Esophagus muscularis mucosa (tissue), 4 donors: ENCODE measurements at regions not wholly inside any gene's neighbourhood (a gene's known extent, or its start where the extent isn't known, plus 50 kb on each side); places are given as distances from the start of the nearest gene placed in this dataset.

Experiments used
- DNase-seq: peaks from one replicate; pipeline ENCODE4 v3.0.0-alpha.2; 2017; ENCODE audit errors: extremely low spot score
- H3K27ac ChIP-seq, 4 donors: fragments of 200-600 bp; sonication (generic); replicated peaks in 1 of 4; 1 replicate in 3 of 4; 2 replicates in 1 of 4; pipeline ENCODE4 v1.5.1; 2016 to 2019; ENCODE audit warnings: mild to moderate bottlenecking in 1 of 4
- H3K27me3 ChIP-seq, 4 donors: fragments of 200-600 bp; sonication (generic); one replicate each; pipeline versions ENCODE4 v1.5.1 to v1.6.0; 2016 to 2019
- H3K36me3 ChIP-seq, 4 donors: fragments of 200-600 bp; sonication (generic); one replicate each; pipeline ENCODE4 v1.5.1; 2016 to 2019
- H3K4me1 ChIP-seq, 4 donors: fragments of 200-600 bp; sonication (generic); one replicate each; pipeline ENCODE4 v1.5.1; 2016 to 2019
- H3K4me3 ChIP-seq, 4 donors: fragments of 200-600 bp; sonication (generic); 1 replicate in 2 of 4; 2 replicates in 2 of 4; pipeline ENCODE4 v1.5.1; 2016 to 2019; ENCODE audit warnings: mild to moderate bottlenecking in 4 of 4, moderate library complexity in 1 of 4
- H3K9me3 ChIP-seq, 4 donors: fragments of 200-600 bp; sonication (generic); 1 replicate in 3 of 4; 2 replicates in 1 of 4; pipeline ENCODE4 v1.5.1; 2016 to 2019
- EP300 ChIP-seq: sonication (generic); formaldehyde crosslinking; IDR thresholded peaks from one replicate; pipeline ENCODE4 v1.6.1; 2017; ENCODE audit warnings: antibody characterized with exemption
- POLR2A ChIP-seq: fragments of 450-650 bp; IDR thresholded peaks from one replicate; pipeline ENCODE4 v1.6.1; 2017; ENCODE audit warnings: antibody characterized with exemption, moderate library complexity, mild to moderate bottlenecking, low read depth
- POLR2AphosphoS5 ChIP-seq, 2 donors: sonication (generic); formaldehyde crosslinking; IDR thresholded peaks; one replicate each; pipeline ENCODE4 v1.6.1; 2017; ENCODE audit warnings: antibody characterized with exemption in 2 of 2
- WGBS: methylation state at CpG from one replicate; pipeline ENCODE4 v1.1.5; 2018; 5-methylcytosine and 5-hydroxymethylcytosine counted together
- intact Hi-C: fragments of 100-400 bp; cut with DNase I; formaldehyde crosslinking; loops from one replicate; pipeline ENCODE4 v1.15.1; 2023
- TF ChIP-seq, protein P1 (sequence below), 3 experiments: fragments of 200-600 bp in 2 of 3; fragments of 450-650 bp in 1 of 3; sonication (generic) in 2 of 3; IDR thresholded peaks; one replicate each; pipeline ENCODE4 v1.5.1; 2017 to 2019; ENCODE audit warnings: antibody characterized with exemption in 3 of 3, mild to moderate bottlenecking in 2 of 3, moderate library complexity in 1 of 3

DNA sequence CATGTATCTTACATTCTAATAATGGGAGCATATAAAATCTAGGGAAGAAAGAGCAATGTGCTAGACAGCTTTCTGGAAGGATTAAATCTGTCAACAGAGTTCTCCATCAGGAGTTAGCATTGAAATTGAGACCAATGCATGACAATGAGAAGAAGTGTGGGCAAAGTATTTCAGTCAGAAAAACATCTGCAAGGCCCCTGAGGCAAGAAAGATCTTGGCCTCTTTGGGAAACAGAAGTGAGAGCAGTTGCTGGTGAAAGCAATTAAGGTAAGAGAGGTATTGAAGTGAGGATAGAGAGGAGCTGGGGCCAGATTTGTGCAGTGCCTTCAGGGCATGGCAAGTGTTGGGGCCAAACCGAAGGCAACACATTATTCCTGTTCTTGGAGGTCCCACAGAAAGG lies 999.1 kb downstream of the STPG2 start:
- 84% methylated on average over 1 of the region's 1 CpG for WGBS
- no peak for DNase-seq
- H3K36me3 ChIP-seq = no peaks in the 10 kb centered on the region
- H3K9me3 ChIP-seq = no peaks in the 10 kb centered on the region
- no peaks in the 10 kb centered on the region for H3K27me3 ChIP-seq
- intact Hi-C loops = no loop called here
- no peak overlapping the region for H3K4me3 ChIP-seq
- no peak overlapping the region for H3K27ac ChIP-seq
- no peak for TF ChIP-seq EP300
- no peak for TF ChIP-seq POLR2AphosphoS5 (IDR thresholded peaks at IDR 0.05)
- TF ChIP-seq, protein P1, sequence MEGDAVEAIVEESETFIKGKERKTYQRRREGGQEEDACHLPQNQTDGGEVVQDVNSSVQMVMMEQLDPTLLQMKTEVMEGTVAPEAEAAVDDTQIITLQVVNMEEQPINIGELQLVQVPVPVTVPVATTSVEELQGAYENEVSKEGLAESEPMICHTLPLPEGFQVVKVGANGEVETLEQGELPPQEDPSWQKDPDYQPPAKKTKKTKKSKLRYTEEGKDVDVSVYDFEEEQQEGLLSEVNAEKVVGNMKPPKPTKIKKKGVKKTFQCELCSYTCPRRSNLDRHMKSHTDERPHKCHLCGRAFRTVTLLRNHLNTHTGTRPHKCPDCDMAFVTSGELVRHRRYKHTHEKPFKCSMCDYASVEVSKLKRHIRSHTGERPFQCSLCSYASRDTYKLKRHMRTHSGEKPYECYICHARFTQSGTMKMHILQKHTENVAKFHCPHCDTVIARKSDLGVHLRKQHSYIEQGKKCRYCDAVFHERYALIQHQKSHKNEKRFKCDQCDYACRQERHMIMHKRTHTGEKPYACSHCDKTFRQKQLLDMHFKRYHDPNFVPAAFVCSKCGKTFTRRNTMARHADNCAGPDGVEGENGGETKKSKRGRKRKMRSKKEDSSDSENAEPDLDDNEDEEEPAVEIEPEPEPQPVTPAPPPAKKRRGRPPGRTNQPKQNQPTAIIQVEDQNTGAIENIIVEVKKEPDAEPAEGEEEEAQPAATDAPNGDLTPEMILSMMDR (IDR thresholded peaks at IDR 0.05) = no peak
- TF ChIP-seq POLR2A = no peak
- no peaks in the 10 kb centered on the region for H3K4me1 ChIP-seq

DNA sequence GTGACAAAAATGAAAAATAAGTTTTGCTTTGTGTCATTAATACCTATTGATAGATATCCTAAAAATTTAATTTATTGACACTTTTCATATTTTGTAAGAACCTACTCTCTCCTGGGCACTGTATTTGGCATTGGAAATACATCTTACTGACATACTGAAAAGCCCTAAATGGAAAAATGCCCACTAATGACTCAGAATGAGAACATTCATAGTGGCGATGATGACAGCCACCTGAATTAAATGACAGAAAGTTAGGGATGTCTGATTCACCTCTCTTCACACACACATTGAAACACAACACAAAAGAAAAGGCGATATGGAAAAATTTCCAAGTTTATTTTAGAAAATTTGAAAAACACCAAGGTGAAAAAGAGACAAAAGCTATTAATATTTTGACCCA lies 992.3 kb downstream of the STPG2 start:
- 80% methylated on average over 2 of the region's 2 CpGs for WGBS

DNA sequence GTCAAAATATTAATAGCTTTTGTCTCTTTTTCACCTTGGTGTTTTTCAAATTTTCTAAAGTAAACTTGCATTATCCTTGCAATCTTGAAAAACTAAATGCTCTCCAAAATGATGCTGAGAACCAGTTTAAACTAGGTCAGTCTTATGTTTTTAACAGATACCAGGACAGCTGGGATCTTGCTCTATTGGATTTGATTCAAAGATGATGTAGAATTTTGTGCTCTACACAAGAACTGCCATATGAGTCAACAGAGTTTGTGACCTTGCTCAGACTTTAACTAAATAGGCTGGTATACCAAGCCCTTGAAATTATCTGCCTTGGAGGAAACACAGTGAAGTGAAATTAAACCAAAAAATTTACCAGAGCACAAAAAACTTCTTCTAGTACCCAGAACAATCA lies 991.1 kb downstream of the STPG2 start:
- Histone ChIP-seq H3K27ac (no peak overlapping the region), H3K4me3 (no peak overlapping the region), H3K36me3 (no peaks in the 10 kb centered on the region), H3K27me3 (no peaks in the 10 kb centered on the region), H3K4me1 (no peaks in the 10 kb centered on the region), H3K9me3 (no peaks in the 10 kb centered on the region)
- DNase-seq = no peak
- intact Hi-C loops = no loop called here
- TF ChIP-seq POLR2A = no peak
- no peak for TF ChIP-seq EP300
- TF ChIP-seq, protein P1 (IDR thresholded peaks at IDR 0.05) = no peak
- no peak for TF ChIP-seq POLR2AphosphoS5 (IDR thresholded peaks at IDR 0.05)

More for the DNA sequence above, 992.3 kb downstream of the STPG2 start:
- Histone ChIP-seq H3K27ac (no peak overlapping the region), H3K4me3 (no peak overlapping the region), H3K4me1 (no peaks in the 10 kb centered on the region), H3K36me3 (no peaks in the 10 kb centered on the region), H3K9me3 (no peaks in the 10 kb centered on the region), H3K27me3 (no peaks in the 10 kb centered on the region)
- no peak for TF ChIP-seq POLR2AphosphoS5 (IDR thresholded peaks at IDR 0.05)
- no peak for TF ChIP-seq EP300
- TF ChIP-seq POLR2A = no peak
- TF ChIP-seq, protein P1 (IDR thresholded peaks at IDR 0.05) = no peak
- intact Hi-C loops = no loop called here
- no peak for DNase-seq

DNA sequence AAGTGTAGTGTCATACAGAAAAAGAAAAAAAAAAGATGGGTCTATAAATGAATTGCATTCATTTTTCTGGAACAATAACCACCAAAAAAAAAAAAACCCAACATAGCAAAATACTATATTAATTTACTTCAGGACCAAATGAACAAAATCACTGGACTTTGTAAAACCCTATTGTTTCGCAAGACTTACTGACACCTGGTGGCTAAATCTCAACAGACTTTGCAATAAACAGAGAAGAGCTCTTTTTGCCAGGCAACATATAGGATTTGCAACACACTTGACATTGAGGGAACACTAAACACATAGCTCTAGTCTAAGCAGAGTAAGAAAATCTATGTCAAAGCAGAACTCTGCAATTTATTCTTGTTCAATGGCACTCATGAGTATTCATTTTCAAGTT lies 990.2 kb downstream of the STPG2 start:
- Histone ChIP-seq H3K27ac (no peak overlapping the region), H3K9me3 (no peaks in the 10 kb centered on the region), H3K4me1 (no peaks in the 10 kb centered on the region), H3K27me3 (no peaks in the 10 kb centered on the region), H3K36me3 (no peaks in the 10 kb centered on the region), H3K4me3 (no peak overlapping the region)
- 81% methylated on average over 1 of the region's 1 CpG for WGBS
- intact Hi-C loops = no loop called here
- DNase-seq = no peak
- TF ChIP-seq, protein P1 (IDR thresholded peaks at IDR 0.05) = peak in 1 of 3 experiments; percentile 5
- no peak for TF ChIP-seq POLR2AphosphoS5 (IDR thresholded peaks at IDR 0.05)

DNA sequence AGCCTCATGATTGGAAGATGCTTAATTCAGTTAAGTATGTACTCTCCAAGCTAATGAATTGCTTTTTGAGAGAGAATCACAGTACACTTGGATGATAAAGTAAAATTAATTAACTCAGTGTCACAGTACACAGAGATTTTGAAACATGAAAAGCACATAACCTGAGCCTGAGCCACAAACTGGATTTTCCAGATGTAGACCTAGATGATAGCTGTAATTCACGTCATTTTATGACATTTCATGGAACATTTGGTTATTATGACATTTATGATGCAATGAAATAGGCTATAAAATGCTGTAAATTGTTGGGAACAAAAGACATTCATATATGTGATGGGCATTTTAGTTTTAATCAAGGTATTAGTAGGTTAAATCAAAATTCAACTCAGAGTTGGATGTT lies 983.7 kb downstream of the STPG2 start:
- no peak for DNase-seq
- no peak for TF ChIP-seq POLR2AphosphoS5 (IDR thresholded peaks at IDR 0.05)
- TF ChIP-seq POLR2A = no peak
- no peak for TF ChIP-seq EP300
- TF ChIP-seq, protein P1 (IDR thresholded peaks at IDR 0.05) = no peak
- WGBS = 84% methylated on average over 1 of the region's 1 CpG
- intact Hi-C loops = no loop called here
- Histone ChIP-seq H3K4me1 (no peaks in the 10 kb centered on the region), H3K36me3 (no peaks in the 10 kb centered on the region), H3K9me3 (peaks cover 0 to under 1% (median 0%) of the 10 kb centered on the region in 4 donors), H3K27me3 (no peaks in the 10 kb centered on the region), H3K4me3 (no peak overlapping the region), H3K27ac (no peak overlapping the region)
